A549 (cell line): ENCODE measurements at regions not wholly inside any gene's neighbourhood (a gene's known extent, or its start where the extent isn't known, plus 50 kb on each side); places are given as distances from the start of the nearest gene placed in this dataset.

ENCODE experiments used
- CTCF ChIP-seq: fragments of >200 bp; sonication (Bioruptor Twin); formaldehyde crosslinking; IDR thresholded peaks from 3 replicates; pipeline ENCODE4 v1.5.1; 2016
- JUN ChIP-seq, 2 experiments: fragments of >200 bp; sonication (Bioruptor Twin); formaldehyde crosslinking; IDR thresholded peaks; 2 replicates in 1 of 2; 3 replicates in 1 of 2; pipeline ENCODE4 v1.6.1; 2016 to 2017
- JUNB ChIP-seq: fragments of >200 bp; sonication (Bioruptor Twin); formaldehyde crosslinking; IDR thresholded peaks from 2 replicates; pipeline ENCODE4 v1.6.1; 2016
- MYC ChIP-seq: IDR thresholded peaks from 2 replicates; pipeline ENCODE4 v1.6.1; 2012; ENCODE audit warnings: mild to moderate bottlenecking, inconsistent platforms, low read length, improper control_type of control experiment, borderline replicate concordance
- PBX3 ChIP-seq: IDR thresholded peaks from 2 replicates; pipeline ENCODE4 v1.6.1; 2012
- RAD21 ChIP-seq, 2 experiments: fragments of >200 bp in 1 of 2; sonication (Bioruptor Twin) in 1 of 2; formaldehyde crosslinking in 1 of 2; IDR thresholded peaks in 1 of 2; conservative IDR thresholded peaks in 1 of 2; 2 replicates in 1 of 2; 3 replicates in 1 of 2; pipeline ENCODE4 v1.6.1; 2012 to 2018; ENCODE audit warnings: inconsistent platforms in 1 of 2
- REST ChIP-seq: fragments of 200-600 bp; sonication (generic); IDR thresholded peaks from 2 replicates; pipeline ENCODE4 v1.6.1; 2016; ENCODE audit warnings: antibody characterized with exemption, mild to moderate bottlenecking, moderate library complexity
- SREBF2 ChIP-seq: fragments of 450-650 bp; IDR thresholded peaks from 2 replicates; pipeline ENCODE4 v1.6.1; 2014; ENCODE audit warnings: mild to moderate bottlenecking, moderate library complexity

GRCh38 chr11:95495706-95496105 lies 264.7 kb upstream of the SESN3 start:
- TF ChIP-seq JUNB: no peak
- no peak for TF ChIP-seq PBX3
- no peak for TF ChIP-seq REST
- no peak for TF ChIP-seq RAD21 (conservative IDR thresholded peaks at IDR 0.05 in 1 of 2, IDR thresholded peaks at IDR 0.05 in 1 of 2)
- TF ChIP-seq SREBF2: no peak
- TF ChIP-seq CTCF: no peak
- TF ChIP-seq JUN (IDR thresholded peaks at IDR 0.05): no peak
- TF ChIP-seq MYC: no peak
